Activated CD4-positive, alpha-beta T cell treated with anti-CD3 and anti-CD28 coated beads, Interleukin-2, amount 50 U/mL, for 48 hours (primary cell): ENCODE measurements at regions not wholly inside any gene's neighbourhood (a gene's known extent, or its start where the extent isn't known, plus 50 kb on each side); places are given as distances from the start of the nearest gene placed in this dataset.
"Not testable (repeated sequence)": the region's sequence is repeated elsewhere in the genome, so short reads cannot be mapped to it uniquely, and the experiment has no call there.

Experiments used
- DNase-seq, 2 experiments: peaks; one replicate each; pipeline ENCODE4 v3.0.0-alpha.2; 2020

DNA sequence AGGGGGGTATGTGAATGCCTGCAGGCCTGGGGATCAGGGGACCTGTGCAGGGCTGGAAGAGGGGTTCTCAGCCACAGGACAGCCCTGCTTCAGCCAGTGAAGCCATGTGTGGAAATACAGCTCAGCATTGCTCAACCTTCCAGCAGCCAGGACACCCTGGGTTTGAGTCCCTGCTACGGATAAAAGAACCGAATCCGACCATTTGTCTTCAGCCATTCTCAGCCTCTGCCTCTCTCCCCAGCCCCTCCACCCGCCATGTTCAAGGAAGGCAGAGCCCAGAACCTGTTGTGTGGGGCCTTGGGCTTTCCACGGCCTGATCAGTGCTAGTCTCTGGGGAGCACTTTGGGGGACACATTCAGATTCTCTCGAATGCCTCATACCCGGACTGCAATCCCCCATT is 337.5 kb downstream of the PREX1 start:
- DNase-seq = not testable (repeated sequence)

DNA sequence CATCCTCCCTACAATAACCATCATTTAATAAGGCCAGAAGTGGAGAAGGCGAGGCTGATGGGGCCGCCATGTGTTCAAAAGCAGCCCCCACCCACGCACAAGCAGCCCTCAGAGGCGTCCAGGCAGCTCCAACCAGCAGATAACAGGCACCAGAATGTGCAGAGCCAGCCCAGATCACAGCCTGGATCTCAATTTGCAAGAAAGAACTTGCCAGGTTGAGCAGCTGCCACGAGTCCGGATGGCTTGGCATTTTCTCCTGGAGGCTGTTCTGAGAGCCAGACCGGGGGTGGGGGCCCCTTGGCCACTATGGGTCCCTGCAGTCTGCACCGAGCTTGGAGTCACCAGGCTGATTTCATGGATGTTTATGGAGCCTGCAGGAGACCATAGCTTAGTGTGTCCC is 338.1 kb downstream of the PREX1 start:
- DNase-seq = no peak

- DNase-seq = no peak
Observed at GRCh38 chr20:48489046-48489463, 338.7 kb downstream of the PREX1 start.

- not testable (repeated sequence) for DNase-seq
Observed at GRCh38 chr20:48488334-48489034, 339.3 kb downstream of the PREX1 start.

GRCh38 chr20:48486065-48486464 is 341.7 kb downstream of the PREX1 start:
- no peak for DNase-seq

DNA sequence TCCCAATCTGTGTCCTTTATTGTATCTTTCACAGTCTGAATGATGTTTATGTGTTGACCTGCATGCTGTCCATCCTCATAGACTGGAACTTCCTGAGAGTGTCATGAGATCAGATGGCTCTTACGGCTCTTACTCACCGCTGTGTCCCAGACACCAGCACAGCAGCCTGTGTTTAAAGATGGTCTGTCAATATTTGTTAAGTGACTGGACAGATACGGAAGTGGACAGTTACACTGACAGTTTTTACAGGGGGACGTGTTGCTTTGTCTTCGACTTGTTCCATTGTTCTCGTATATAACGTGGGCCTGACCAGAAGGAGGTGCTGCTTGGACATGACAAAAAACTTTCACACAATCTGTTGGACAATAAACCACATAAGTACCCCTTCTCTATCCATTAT is 342.6 kb downstream of the PREX1 start:
- DNase-seq = not testable (repeated sequence)

DNA sequence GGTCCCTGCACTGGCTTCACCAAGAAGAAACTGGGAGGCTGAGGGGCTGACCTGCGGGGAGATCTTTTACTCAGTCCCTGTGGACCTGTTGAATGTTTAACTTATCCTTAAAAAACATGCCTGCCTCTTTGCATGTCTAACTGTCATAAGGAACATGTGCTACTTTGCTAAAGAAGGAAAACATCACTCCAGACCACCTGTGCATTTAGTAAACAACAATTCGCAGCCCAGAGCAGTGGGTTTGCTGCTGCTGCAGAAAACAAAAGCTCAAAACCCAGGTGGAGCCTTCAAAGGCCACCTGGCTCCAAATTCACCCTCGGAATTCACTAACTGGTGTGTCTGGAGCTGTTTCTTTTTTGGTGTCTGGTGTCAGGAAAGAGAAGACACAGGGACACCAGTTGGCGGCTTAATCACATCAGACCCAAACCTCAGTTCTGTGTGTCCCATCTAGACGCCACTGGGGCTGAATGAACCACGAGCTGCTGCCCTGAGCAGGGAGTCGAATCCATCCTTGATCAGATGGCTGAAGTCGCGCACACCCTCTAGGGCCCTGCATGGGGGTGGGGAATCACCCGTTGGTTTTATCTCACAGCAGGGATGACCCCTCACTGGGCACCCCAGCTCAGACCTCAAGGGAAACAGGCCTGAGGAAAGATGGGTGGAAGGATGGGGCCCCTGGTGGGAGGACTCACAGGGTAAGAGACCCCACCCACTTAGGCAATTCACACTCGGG is 344.3 kb downstream of the PREX1 start:
- DNase-seq = no peak

DNA sequence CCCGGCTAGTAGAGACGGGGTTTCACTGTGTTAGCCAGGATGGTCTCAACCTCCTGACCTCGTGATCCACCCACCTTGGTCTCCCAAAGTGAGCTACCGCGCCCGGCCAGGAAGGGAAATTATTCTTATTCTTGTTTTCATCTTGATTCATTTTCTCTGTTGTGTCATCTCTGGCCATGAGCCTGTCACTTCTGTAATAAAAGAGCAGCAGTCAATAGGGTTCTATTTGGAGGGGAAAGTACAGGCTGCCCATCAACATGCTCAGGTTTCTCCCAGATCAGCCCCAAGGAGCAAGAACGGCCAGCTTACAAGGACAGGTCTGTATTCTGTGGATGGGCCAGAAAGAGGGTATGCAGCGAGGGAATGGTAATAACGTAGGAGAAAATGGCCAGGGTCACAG is 345.0 kb downstream of the PREX1 start:
- DNase-seq = no peak

GRCh38 chr20:48480216-48480772 is 347.5 kb downstream of the PREX1 start:
- no peak for DNase-seq

GRCh38 chr20:48478806-48479585 is 348.8 kb downstream of the PREX1 start:
- DNase-seq = no peak

GRCh38 chr20:48478370-48478769 is 349.4 kb downstream of the PREX1 start:
- DNase-seq = no peak

DNA sequence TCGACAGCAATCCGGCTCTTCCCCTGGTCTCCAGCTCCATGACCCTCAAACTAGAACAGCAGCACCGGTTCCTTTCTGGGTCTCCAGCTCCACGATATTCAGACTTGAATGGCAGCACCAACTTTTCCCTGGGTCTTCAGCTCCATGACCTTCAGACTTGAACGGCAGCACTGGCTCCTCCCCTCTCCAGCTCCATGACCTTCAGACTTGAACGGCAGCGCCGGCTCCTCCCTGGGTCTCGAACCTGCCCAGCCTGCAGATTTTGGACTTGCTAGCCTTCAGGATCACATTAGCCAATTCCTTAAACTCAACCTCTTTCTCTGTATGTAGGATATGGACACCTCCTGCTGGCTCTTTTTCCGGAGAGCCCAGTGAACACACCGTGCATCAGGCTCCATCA is 350.9 kb downstream of the PREX1 start:
- no peak for DNase-seq

DNA sequence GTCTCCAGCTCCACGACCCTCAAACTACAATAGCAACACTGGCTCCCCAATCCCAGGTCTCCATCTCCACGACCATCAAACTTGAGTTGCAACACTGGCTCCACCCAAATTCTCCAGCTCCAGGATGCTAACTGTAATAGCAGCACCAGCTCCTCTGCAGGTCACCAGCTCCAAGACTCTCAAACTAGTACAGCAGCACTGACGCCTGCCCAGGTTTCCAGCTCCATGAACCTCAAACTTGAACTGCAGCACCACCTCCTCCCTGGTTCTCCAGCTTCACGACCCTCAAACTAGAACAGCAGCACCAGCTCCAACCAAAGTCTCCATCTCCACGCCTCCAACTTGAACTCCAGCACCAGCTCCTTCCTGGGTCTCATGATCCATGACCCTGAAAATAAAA is 353.8 kb downstream of the PREX1 start:
- no peak for DNase-seq

GRCh38 chr20:48471759-48472408 is 355.9 kb downstream of the PREX1 start:
- no peak for DNase-seq

DNA sequence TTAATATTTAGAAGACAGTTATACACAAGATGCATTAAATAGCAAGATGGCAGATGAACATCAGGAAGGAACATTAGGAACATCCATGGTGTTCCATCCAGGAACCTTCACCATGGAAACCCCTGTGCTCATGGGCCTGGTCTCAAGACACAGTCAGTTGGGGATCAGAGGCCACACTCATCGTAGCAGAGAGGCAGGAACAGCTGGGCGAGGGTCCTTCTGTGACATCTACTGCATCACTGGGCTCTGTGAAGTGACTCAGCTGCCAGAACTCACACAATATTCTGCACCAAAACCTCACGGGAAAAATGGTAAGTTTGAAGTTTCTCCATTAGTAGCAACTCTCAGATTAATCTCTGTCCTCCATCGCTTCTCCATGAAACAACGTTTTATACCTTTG is 356.6 kb downstream of the PREX1 start:
- no peak for DNase-seq

DNA sequence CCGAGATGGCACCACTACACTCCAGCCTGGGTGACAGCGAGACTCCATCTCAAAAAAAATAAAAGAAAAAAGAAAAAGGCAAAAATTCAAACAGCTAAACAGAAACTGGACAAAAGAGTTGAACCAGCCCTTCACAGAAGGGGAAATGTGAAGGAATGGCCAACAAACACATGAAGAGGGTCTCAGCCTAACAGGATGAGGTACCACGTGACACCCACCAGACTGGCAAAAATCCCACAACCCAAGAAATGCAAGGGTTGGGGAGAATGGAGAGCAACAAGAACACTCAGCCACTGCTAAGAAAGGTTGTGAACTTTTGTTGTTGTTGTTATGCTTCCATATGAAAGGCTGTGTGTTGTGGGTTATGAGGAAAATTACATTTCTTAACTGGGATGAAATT is 357.7 kb downstream of the PREX1 start:
- no peak for DNase-seq

GRCh38 chr20:48469026-48469425 is 358.8 kb downstream of the PREX1 start:
- no peak for DNase-seq

- no peak for DNase-seq
Observed at GRCh38 chr20:48468571-48468970, 359.2 kb downstream of the PREX1 start.

- peak in 1 of 2 experiments; percentile 8 for DNase-seq
Observed at GRCh38 chr20:48467622-48468021, 360.2 kb downstream of the PREX1 start.

- no peak for DNase-seq
Observed at GRCh38 chr20:48465271-48465670, 362.5 kb downstream of the PREX1 start.

- DNase-seq = no peak
Observed at GRCh38 chr20:48463916-48464315, 363.9 kb downstream of the PREX1 start.

DNA sequence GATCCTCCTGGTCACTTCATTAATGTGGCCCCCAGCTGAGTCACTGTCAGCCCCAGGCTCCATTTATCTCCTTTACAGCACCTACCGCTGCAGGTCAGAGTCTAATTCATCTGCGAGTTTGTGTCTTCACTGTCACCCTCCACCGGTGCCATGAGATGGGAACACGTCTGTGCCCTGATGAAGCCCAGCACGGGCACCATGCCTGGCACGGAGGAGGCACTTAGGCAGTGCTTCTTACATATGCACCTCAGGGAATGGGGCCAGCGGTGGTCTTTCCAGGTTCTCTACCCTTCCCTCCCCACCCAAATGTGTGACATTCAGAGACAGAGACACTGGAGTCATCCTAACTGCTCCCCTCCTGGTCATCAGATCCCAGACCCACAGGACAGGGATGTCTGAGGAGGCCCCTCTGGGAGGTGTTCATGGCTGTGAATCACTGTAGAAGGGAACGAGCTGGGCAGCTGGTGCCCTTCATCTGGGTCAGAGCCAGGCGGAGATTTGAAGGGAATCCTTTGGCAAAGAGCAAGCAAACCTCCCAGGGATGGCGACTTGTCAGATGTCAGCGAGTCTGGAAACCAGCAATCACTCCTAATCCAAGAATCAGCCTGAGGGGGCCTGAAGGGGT is 364.6 kb downstream of the PREX1 start:
- DNase-seq = no peak
